Fibroblast of lung (primary cell): ENCODE measurements at regions not wholly inside any gene's neighbourhood (a gene's known extent, or its start where the extent isn't known, plus 50 kb on each side); places are given as distances from the start of the nearest gene placed in this dataset.

Source experiments
- CTCF ChIP-seq, 2 donors: IDR thresholded peaks in 1 of 2; conservative IDR thresholded peaks in 1 of 2; 1 replicate in 1 of 2; 2 replicates in 1 of 2; pipeline ENCODE4 v1.5.1; 2011 to 2012; ENCODE audit warnings: low read length in 2 of 2, control low read depth in 1 of 2, inconsistent platforms in 1 of 2, low read depth in 1 of 2, mild to moderate bottlenecking in 1 of 2
- EZH2 ChIP-seq: IDR thresholded peaks from 2 replicates; pipeline ENCODE4 v1.5.1; 2012; ENCODE audit warnings: low read length, control low read depth, mild to moderate bottlenecking; ENCODE audit errors: missing control alignments

- no peak for TF ChIP-seq CTCF (conservative IDR thresholded peaks at IDR 0.05 in 1 of 2, IDR thresholded peaks at IDR 0.05 in 1 of 2; ENCODE audit: low read depth in 1 of 2, low read length in 2 of 2)
- TF ChIP-seq EZH2, result no peak
Measured at GRCh38 chr2:12162269-12163247, 416.1 kb downstream of the LPIN1 start.
